ENCODE measurements at regions not wholly inside any gene's neighbourhood (a gene's known extent, or its start where the extent isn't known, plus 50 kb on each side); places are given as distances from the start of the nearest gene placed in this dataset.

DNA sequence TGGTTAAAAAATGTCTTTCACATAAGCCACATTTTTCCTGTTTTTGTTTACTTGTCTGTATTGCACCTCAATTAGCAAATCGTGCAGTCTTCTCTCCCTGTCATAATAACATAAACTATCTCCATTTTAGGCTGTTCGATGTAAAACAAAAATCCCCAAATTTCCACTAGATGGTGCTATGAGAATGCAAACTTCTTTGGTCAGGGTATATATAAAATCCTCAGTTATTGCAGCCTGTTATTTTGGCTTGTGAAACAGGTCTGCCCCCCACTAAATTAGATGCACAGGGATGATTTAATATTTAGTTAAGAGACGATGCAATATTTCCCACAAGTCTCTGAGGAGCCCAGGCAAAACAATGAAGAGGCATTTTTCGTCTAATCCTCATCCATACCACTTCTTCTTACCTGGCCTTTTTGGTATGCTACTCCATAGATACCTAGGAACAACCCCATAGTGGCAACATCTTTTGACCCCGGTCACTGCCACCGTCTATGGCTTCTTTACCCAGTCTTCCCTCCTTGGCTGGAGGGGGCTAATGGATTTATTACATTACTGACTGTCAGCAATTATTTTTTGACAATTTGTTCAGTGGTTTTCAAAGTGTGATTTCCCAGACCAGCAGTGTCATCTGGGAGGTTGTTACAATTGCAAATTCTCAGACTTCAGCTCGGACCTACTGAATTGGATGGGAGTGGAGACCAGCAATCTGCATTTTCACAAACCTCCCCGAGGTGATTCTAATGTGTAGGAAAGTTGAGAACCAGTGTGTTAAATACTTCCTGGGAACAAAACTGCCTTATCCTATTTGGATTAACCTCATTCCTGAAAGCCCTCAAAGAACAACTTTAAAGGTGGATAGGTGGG, 117.4 kb upstream of the CWC22 start:
- peak; percentile 37 for DNase-seq

DNA sequence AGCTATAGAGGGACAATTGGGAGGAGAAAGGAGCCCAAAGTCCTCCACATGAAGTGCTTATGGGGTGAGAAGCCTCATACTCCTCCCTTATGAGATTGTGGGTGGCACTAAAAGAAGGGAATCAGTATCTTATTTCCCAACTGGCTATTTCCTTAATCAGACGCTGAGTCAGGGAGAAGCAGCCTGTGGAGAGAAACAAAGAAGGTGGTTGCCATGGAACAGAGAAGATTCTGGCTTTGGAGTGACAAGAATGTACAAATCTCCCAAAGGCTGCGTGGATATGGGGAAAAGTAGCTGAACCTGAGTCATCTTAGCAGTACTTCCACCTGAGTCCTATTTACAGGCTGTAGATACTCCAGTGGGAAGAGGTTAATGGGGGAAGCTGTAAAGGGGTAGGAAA, 115.8 kb upstream of the CWC22 start:
- no peak for DNase-seq

DNA sequence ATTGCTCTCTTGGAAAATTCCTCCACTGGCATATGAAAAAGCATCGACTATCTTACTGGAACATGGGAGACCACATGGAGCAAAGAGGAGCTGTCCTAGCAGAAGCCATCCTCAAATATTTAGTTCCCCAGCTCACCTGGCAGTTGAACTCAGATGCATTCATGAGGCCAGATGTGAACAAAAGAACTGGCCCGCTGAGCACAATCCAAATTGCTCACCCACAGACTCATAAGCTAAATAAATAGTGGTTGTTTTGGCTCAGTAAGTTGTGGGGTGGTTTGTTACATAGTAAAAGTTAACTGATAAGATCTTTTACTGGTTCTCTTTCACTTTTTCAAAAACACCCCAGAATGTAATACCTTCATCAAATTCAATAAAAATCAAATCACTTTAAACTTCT, 108.6 kb upstream of the CWC22 start:
- DNase-seq, result no peak

DNA sequence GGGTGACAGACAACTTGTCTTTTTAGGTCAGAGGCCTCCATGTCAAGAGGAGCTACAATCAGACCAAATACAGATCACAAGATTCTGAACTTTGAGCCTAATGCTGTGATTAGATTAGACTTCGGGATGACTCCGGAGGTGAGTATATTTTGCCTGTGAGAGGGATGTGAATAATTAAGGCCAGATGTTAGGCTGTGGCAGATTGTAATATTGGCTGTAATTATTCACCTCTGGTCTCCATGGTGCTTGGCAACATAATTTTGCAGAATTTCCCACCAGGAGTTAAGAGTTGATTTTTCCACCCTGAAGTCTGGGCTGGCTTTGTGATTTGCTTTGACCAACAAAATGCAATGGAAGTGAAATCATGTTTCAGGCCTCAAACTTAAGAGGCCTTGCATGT, 108.2 kb upstream of the CWC22 start:
- no peak for DNase-seq

DNA sequence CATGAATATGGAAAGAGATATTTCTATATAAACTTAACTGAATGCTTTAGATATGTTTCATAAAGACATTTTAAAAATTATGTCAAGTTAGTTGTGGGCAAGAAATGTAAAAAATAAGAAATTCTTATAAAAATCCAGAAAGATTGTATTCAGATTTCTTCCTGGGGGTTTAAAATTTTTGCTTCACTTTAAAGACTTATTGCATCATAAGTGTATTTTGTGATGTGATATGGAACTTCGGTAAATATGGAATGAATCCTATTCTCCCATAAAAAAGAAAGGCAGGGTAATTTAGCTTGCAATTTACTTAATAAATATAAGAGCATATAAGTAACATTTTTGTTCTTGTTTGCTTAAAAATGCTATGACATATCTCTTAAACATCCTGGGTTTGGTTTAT, 104.8 kb upstream of the CWC22 start:
- DNase-seq, result no peak

DNA sequence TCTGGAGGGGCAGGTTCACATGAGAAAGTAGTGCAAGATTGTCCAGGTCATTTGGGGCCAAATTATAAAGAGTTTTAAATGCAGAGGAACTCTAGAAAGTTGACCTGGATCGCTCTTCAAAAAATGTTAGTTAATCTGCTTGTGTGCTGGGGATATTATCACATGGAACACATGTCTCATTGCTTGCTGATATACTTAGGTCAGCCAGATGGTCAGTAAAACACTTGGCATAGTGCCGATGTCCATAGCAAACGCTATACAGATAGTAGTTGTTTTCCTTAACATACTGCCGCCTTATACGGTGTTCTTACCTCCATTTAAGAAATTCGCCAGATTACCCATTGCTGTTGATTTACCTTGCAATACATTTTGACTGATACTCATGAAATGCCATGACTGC, 103.4 kb upstream of the CWC22 start:
- no peak for DNase-seq

DNA sequence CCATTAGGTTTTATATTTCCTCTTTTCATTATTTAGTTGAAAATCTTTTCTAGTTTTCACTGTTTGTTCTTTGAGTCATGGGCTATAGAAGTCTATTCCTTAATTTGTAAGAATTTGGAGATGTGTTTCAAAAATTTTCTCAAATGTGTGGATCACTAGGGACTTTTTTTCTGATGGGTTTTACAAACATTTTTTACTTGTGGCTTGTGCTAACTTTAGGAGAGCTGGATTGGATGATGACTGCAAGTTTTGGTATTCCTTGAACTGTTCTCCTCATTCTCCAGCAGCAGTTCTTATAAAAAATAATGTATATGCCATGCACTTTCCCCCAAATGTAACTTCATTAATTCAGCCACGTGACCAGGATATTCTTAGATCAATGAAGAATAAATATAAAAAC, 94.7 kb upstream of the CWC22 start:
- no peak for DNase-seq

DNA sequence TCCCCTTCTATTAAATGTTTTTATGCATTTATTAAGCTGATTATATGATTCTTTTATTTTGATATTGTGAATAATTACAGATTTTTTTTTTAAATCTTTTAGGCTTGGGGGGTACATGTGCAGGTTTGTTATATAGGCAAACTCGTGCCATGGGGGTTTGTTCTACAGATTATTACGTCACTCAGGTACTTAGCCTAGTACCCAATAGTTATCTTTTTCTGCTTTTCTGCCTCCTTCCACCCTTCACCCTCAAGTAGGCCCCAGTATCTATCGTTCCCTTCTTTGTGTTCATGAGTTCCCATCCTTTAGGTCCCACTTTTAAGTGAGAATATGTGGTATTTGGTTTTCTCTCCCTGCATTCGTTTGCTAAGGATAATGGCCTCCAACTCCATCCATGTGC, 92.2 kb upstream of the CWC22 start:
- no peak for DNase-seq

DNA sequence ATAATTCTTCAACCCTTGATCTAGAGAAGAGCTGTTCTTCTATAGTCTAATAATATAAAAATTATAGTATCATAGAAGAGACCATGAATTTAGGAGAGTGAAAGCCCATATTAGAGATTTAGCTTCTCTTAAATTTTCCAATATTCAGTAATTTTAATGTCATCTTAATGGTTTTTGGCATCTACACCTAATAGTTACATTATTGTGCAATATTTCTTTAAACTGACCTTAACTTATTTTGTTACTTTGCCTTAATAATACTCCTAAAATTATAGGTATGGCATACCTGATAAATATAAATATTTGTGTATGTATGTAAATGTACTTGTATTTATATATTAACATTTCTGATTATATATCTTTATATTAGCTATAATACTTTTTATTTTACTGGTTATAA, 78.0 kb upstream of the CWC22 start:
- no peak for DNase-seq

DNA sequence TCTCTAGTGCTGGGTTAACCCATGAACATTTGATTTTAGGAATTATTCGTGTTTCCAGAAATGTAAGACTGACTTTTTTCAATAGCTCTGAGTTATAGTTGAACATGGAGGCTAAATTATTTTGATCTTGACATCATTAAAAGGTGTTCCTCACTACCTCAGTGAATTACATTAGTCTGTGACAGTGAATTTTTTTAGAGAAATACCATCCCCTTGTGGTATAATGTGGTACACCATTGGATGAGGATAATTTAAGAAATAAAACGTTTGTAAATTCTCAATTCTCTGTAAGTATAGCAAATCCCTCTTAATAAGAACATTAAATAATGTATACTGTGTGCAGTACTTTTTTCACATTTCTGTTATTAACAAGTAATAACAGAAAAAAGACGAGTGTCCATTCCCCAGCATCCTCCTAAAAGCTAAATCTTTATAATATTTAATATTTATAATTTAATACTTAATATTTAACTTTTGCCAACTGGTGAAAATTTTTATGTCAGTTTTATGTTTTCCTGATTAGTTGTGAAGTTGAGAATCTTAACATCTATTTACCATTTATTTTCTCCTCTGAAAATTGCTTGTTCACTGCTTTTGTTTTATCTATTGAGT, 70.3 kb upstream of the CWC22 start:
- no peak for DNase-seq

DNA sequence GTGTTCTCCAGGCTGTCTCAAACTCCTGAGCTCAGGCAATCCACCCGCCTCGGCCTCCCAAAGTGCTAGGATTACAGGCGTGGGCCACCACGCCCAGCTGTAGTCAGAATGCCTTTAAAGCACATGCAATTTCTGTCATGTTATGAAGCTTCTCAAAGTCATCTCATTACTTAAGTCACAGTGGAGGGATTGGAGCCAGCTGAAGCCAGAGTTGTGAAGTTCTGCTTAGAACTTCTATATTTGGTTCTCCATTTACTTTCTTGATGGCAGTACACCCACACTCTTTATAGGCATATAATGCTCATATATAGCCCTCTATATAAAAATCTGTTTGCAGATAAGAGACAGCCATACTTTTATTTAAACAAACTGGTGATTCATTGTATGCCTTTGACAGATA, 68.8 kb upstream of the CWC22 start:
- no peak for DNase-seq

DNA sequence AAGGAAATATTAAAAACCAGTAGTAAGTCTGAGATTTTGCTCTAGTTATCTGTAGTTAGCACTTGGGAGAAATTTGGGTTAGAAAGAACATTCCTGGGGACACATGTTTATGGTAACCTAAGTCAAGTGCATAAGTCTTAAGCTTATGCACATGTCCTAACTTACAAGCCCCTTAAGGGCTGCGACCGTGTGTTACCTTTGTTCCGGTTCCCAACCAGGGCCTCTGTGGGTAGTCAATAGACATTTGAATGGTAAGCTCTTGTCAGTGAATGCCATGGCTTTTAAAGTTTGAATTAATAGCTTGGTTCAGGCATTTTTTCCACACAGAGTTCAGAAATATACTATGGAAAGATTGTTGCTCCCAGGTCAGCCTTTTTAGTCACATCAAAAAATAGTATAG, 64.7 kb upstream of the CWC22 start:
- no peak for DNase-seq

DNA sequence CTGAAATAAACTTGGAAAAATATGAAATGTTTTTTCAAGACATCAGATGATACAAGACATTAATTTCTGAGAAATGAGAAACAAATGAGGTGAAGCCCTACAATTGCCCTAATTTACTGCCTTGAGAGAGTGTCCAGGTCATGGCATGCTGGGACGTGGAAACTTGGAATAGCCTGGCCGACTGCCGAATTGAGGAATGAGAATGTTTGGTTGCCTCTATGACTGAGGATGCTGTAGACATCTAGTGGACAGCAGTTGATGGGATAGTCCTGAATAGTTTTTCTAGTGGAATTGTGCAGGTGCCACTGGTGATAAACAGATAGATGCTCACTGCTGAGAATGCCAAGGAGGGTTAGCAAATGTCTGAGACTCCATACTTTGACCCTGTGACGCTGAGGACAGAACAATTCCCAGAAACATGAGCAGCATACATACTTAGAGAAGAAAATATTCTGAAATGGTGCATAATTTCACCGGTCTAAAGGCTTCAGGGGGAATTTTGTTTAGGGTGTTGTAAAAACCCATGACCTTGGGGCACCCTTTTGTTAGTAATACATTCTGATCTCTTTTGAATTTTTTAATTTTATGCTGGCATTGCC, 56.5 kb upstream of the CWC22 start:
- DNase-seq, result no peak

DNA sequence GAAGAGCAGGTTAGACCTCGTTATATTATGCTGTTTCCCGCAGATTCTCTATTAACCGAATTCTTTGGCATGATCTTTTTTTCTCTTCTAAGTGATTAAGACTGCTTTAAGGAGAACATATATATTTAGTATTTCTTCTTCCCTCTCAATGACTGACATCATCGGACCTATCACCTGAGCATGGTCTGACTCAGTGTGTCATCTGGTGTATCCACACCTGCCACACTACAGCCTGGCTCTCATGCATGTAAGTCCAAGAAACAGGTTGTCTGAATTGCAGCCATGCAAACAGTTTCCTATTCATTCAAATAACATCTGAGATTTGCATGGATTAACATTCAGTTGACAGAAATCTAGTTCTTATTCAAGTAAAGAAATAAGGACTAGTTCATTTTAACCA, 55.1 kb upstream of the CWC22 start:
- no peak for DNase-seq

DNA sequence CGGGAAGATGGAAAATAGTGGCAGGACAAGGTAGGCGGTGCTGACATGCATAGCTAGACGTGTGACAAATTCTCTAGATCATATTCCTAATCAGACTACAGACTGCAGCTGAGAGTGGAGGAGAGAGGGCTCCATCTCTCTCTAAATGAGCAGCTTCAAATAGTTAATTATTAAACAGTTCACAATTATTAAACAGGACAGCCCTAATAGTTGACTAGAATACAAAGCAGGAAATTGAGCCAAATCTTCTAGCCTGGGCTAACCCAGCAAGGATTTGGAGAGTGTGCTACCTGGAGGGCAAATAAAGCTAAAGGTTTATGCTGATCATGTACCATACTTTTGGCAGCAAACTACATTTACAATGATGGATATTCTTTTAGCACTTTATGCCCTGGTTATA, 54.4 kb upstream of the CWC22 start:
- DNase-seq, result no peak

DNA sequence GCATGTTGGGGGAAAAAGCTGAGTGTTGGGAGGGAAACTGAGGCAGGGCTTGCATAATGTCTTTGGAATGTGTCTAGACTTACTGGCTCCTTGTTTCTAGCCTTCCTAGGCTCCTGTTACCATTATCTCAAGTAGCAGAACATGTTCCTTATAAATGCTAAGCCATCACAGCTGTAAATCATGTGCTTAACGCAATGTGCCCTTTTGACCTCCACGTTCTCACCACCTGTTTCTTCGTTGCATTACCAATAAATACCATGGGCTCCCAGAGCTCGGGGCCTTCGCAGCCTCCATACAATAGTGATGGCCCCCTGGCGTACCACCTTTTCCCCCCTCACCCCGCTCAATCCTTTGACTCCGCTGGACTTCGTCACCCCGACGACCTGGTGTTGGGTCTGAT, 54.0 kb upstream of the CWC22 start:
- DNase-seq, result no peak

DNA sequence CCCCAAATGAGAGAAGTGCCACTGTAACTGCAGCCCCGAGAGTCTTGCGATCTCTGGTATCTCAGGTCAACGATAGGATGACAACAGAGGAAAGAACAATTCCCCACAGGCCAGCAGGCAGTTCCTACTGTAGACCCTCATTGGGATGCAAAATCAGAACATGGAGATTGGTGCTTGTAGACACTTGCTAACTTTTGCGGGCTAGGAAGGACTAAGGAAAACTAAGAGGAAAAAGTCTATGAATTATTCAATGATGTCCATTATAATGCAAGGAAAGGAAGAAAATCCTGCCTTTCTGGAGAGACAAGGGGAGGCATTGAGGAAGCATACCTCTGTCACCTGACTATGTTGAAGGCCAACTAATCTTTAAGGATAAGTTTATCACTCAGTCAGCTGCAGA, 51.9 kb upstream of the CWC22 start:
- DNase-seq, result no peak

DNA sequence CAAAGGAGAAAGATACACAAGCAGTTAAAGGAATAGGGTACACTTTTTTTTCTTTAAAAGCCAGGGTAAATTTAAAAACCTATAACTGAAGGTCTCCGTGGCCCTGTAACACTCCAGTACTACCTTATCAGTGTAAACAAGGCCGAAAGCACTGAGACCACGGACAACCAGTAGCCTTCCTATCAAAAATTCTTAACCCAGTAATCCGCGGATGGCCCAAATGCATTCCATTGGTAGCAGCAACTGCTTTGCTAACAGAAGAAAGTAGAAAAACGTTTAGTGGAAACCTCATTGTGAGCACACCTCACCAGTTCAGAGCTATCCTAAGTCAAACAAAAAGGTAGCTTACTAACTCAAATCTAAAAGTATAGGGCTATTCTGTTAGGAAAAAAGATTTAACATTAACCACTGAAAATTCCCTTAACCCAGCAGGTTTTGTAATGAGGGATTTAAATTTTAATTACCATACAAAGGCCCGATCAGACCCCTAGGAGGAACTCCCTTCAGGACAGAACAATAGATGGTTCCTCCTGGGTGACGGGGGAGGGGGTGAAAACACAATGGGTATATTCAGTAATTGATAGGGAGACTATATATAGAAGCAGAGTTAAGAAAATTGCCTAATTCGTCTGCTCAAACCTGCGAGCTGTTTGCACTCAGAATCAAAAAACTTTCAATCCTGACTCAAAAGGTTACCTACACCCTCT, 50.8 kb upstream of the CWC22 start:
- no peak for DNase-seq
